GM19351 (cell line): ENCODE measurements at regions not wholly inside any gene's neighbourhood (a gene's known extent, or its start where the extent isn't known, plus 50 kb on each side); places are given as distances from the start of the nearest gene placed in this dataset.
A peak's percentile ranks its signal among the peaks of the same experiment; 100 is the strongest.
"Not testable (repeated sequence)": the region's sequence is repeated elsewhere in the genome, so short reads cannot be mapped to it uniquely, and the experiment has no call there.

ENCODE experiments used
- ATAC-seq: cut with Tn5 transposase; IDR thresholded peaks from one replicate; pipeline ENCODE4 v1.9.1; 2021; ENCODE audit warnings: mild to moderate bottlenecking, moderate library complexity; ENCODE audit not compliant: unreplicated experiment

GRCh38 chr1:58201492-58202106, 344.9 kb downstream of the OMA1 start:
- no peak for ATAC-seq

- no peak for ATAC-seq
Measured at GRCh38 chr1:58200437-58200836, 346.1 kb downstream of the OMA1 start.

GRCh38 chr1:58197811-58198210, 348.7 kb downstream of the OMA1 start:
- no peak for ATAC-seq

GRCh38 chr1:58190267-58190988, 356.1 kb downstream of the OMA1 start:
- ATAC-seq: no peak

GRCh38 chr1:58189453-58189852, 357.1 kb downstream of the OMA1 start:
- no peak for ATAC-seq

GRCh38 chr1:58183286-58183685, 363.2 kb downstream of the OMA1 start:
- ATAC-seq: no peak

GRCh38 chr1:58180537-58180936, 366.0 kb downstream of the OMA1 start:
- no peak for ATAC-seq

- not testable (repeated sequence) for ATAC-seq
Measured at GRCh38 chr1:58169160-58169559, 377.4 kb downstream of the OMA1 start.

- not testable (repeated sequence) for ATAC-seq
Measured at GRCh38 chr1:58167131-58167530, 379.4 kb downstream of the OMA1 start.

- no peak for ATAC-seq
Measured at GRCh38 chr1:58166417-58166816, 380.1 kb downstream of the OMA1 start.

- ATAC-seq: peak; percentile 91
Measured at GRCh38 chr1:58165073-58165472, 381.5 kb downstream of the OMA1 start.

GRCh38 chr1:58162952-58163550, 383.5 kb downstream of the OMA1 start:
- peak; percentile 39 for ATAC-seq

- ATAC-seq: no peak
Measured at GRCh38 chr1:58159434-58159830, 387.1 kb downstream of the OMA1 start.

- no peak for ATAC-seq
Measured at GRCh38 chr1:58158506-58159433, 387.8 kb downstream of the OMA1 start.

- ATAC-seq: no peak
Measured at GRCh38 chr1:58158016-58158415, 388.5 kb downstream of the OMA1 start.

- no peak for ATAC-seq
Measured at GRCh38 chr1:58157256-58157655, 389.3 kb downstream of the OMA1 start.

- ATAC-seq: no peak
Measured at GRCh38 chr1:58156831-58157230, 389.7 kb downstream of the OMA1 start.

- peak; percentile 89 for ATAC-seq
Measured at GRCh38 chr1:58156124-58156468, 390.4 kb downstream of the OMA1 start.

- ATAC-seq: peak; percentile 72
Measured at GRCh38 chr1:58155418-58156123, 391.0 kb downstream of the OMA1 start.

- ATAC-seq: no peak
Measured at GRCh38 chr1:58154256-58154655, 392.3 kb downstream of the OMA1 start.

- no peak for ATAC-seq
Measured at GRCh38 chr1:58152697-58153096, 393.8 kb downstream of the OMA1 start.
